IMR-90 (cell line): ENCODE measurements at regions not wholly inside any gene's neighbourhood (a gene's known extent, or its start where the extent isn't known, plus 50 kb on each side); places are given as distances from the start of the nearest gene placed in this dataset.

Experiments used
- ATAC-seq: fragments of 200-7000 bp; cut with Tn5 transposase; 2 replicates; pipeline ENCODE4 v1.9.1; 2020; ENCODE audit warnings: low read depth, mild to moderate bottlenecking, moderate library complexity
- BruUV-seq: library from RNA; stranded (reverse); fragments of 400-500 nt; replicated peaks from 2 replicates; lab custom pipeline; 2021; lab: Mats Ljungman, UMichigan
- CTCF ChIA-PET: fragments of 300-600 bp; formaldehyde crosslinking; extraction: SDS; loops from one replicate; lab custom pipeline; 2021; ENCODE audit warnings: antibody characterized with exemption; lab: Yijun Ruan, JAX
- POLR2A ChIA-PET: fragments of 300-600 bp; sonication (Branson Sonifier 250); formaldehyde crosslinking; loops from one replicate; lab custom pipeline; 2022; ENCODE audit warnings: antibody characterized with exemption; ENCODE audit not compliant: unreplicated experiment; lab: Charles Lee
- DNase-seq: peaks from one replicate; pipeline ENCODE4 v3.0.0; 2013
- H2AFZ ChIP-seq: replicated peaks from 2 replicates; pipeline ENCODE3; 2013; ENCODE audit warnings: low read length, mild to moderate bottlenecking; ENCODE audit not compliant: poor library complexity
- H2AK5ac ChIP-seq: 2 replicates; pipeline ENCODE4 v1.6.1; 2013; ENCODE audit warnings: low read depth, low read length, inconsistent platforms
- H2AK9ac ChIP-seq: replicated peaks from 2 replicates; pipeline ENCODE3; 2013; ENCODE audit warnings: mild to moderate bottlenecking, low read depth, low read length, moderate library complexity; ENCODE audit not compliant: poor library complexity
- H2BK120ac ChIP-seq: 2 replicates; pipeline ENCODE4 v1.6.1; 2013; ENCODE audit warnings: low read depth, low read length, inconsistent platforms
- H2BK15ac ChIP-seq: 3 replicates; pipeline ENCODE4 v1.6.1; 2013; ENCODE audit warnings: low read depth, low read length, inconsistent platforms
- H2BK20ac ChIP-seq: 2 replicates; pipeline ENCODE4 v1.6.1; 2013; ENCODE audit warnings: low read depth, mild to moderate bottlenecking, inconsistent platforms, low read length, moderate library complexity
- H2BK5ac ChIP-seq: 2 replicates; pipeline ENCODE4 v1.6.1; 2013; ENCODE audit warnings: mild to moderate bottlenecking, low read depth, low read length, inconsistent platforms; ENCODE audit not compliant: poor library complexity, severe bottlenecking
- H3K14ac ChIP-seq: replicated peaks from 2 replicates; pipeline ENCODE4 v1.6.1; 2013; ENCODE audit warnings: low read depth, low read length, inconsistent platforms
- H3K18ac ChIP-seq: 2 replicates; pipeline ENCODE4 v1.6.1; 2013; ENCODE audit warnings: low read depth, low read length, control low read depth
- H3K23ac ChIP-seq: 2 replicates; pipeline ENCODE4 v1.6.1; 2013; ENCODE audit warnings: low read depth, low read length, inconsistent platforms
- H3K27ac ChIP-seq: 2 replicates; pipeline ENCODE4 v1.5.1; 2013; ENCODE audit warnings: mild to moderate bottlenecking, control low read depth, low read length; ENCODE audit not compliant: insufficient read depth
- H3K27me3 ChIP-seq: 2 replicates; pipeline ENCODE4 v1.6.1; 2013; ENCODE audit warnings: low read length; ENCODE audit not compliant: control insufficient read depth, insufficient read depth
- H3K36me3 ChIP-seq: 2 replicates; pipeline ENCODE4 v1.6.1; 2013; ENCODE audit warnings: low read length, mixed read lengths; ENCODE audit not compliant: control insufficient read depth, insufficient read depth
- H3K4ac ChIP-seq: 2 replicates; pipeline ENCODE4 v1.6.1; 2013; ENCODE audit warnings: low read depth, low read length, inconsistent platforms
- H3K4me1 ChIP-seq: 2 replicates; pipeline ENCODE4 v1.6.1; 2013; ENCODE audit warnings: low read length, mixed read lengths; ENCODE audit not compliant: control insufficient read depth, insufficient read depth
- H3K4me2 ChIP-seq: 2 replicates; pipeline ENCODE4 v1.6.1; 2013; ENCODE audit warnings: low read depth, mild to moderate bottlenecking, control low read depth, low read length, moderate library complexity
- H3K4me3 ChIP-seq: 2 replicates; pipeline ENCODE4 v1.5.1; 2013; ENCODE audit warnings: low read depth, mild to moderate bottlenecking, control low read depth, low read length, moderate library complexity; ENCODE audit not compliant: insufficient read depth
- H3K56ac ChIP-seq: 2 replicates; pipeline ENCODE4 v1.6.1; 2013; ENCODE audit warnings: low read length, inconsistent platforms; ENCODE audit not compliant: insufficient read depth; ENCODE audit errors: extremely low read depth
- H3K79me1 ChIP-seq, 2 experiments: 2 replicates each; pipeline ENCODE4 v1.6.1; 2013; ENCODE audit warnings: low read length in 2 of 2, inconsistent platforms in 1 of 2, low read depth in 1 of 2
- H3K9ac ChIP-seq: 2 replicates; pipeline ENCODE4 v1.6.1; 2013; ENCODE audit warnings: low read depth, low read length, control low read depth
- H3K9me1 ChIP-seq: 2 replicates; pipeline ENCODE4 v1.6.1; 2013; ENCODE audit warnings: low read length, inconsistent platforms; ENCODE audit not compliant: insufficient read depth
- H3K9me3 ChIP-seq: 2 replicates; pipeline ENCODE4 v1.6.1; 2013; ENCODE audit warnings: low read length; ENCODE audit not compliant: control insufficient read depth, insufficient read depth
- H4K20me1 ChIP-seq: 2 replicates; pipeline ENCODE4 v1.6.1; 2013; ENCODE audit warnings: low read length, inconsistent platforms; ENCODE audit not compliant: insufficient read depth
- H4K5ac ChIP-seq: 2 replicates; pipeline ENCODE4 v1.6.1; 2013; ENCODE audit warnings: mild to moderate bottlenecking, low read depth, low read length, control low read depth
- H4K8ac ChIP-seq, 2 experiments: 2 replicates each; pipeline ENCODE4 v1.6.1; 2013; ENCODE audit warnings: low read depth in 2 of 2, low read length in 2 of 2, control low read depth in 1 of 2, inconsistent platforms in 1 of 2
- H4K91ac ChIP-seq: 2 replicates; pipeline ENCODE4 v1.6.1; 2013; ENCODE audit warnings: low read depth, low read length, inconsistent platforms; ENCODE audit not compliant: insufficient read depth
- BHLHE40 ChIP-seq: fragments of 150-350 bp; IDR thresholded peaks from 2 replicates; pipeline ENCODE4 v1.6.1; 2016; ENCODE audit warnings: mild to moderate bottlenecking, low read depth, low read length
- CEBPB ChIP-seq: IDR thresholded peaks from 2 replicates; pipeline ENCODE4 v1.6.1; 2012; ENCODE audit warnings: low read depth, low read length, improper control_type of control experiment
- CHD1 ChIP-seq: IDR thresholded peaks from 2 replicates; pipeline ENCODE4 v1.6.1; 2012; ENCODE audit warnings: low read depth, low read length, improper control_type of control experiment
- MAFK ChIP-seq: IDR thresholded peaks from 2 replicates; pipeline ENCODE4 v1.6.1; 2012; ENCODE audit warnings: low read depth, low read length, improper control_type of control experiment
- MXI1 ChIP-seq: IDR thresholded peaks from 2 replicates; pipeline ENCODE4 v1.6.1; 2012; ENCODE audit warnings: low read depth, mild to moderate bottlenecking, low read length, moderate library complexity, borderline replicate concordance
- NFE2L2 ChIP-seq: fragments of 150-350 bp; IDR thresholded peaks from 2 replicates; pipeline ENCODE4 v1.6.1; 2016; ENCODE audit warnings: low read depth, mild to moderate bottlenecking, low read length
- POLR2A ChIP-seq: IDR thresholded peaks from 2 replicates; pipeline ENCODE4 v1.6.1; 2012; ENCODE audit warnings: mild to moderate bottlenecking, low read depth, low read length
- RAD21 ChIP-seq: IDR thresholded peaks from 2 replicates; pipeline ENCODE4 v1.6.1; 2012; ENCODE audit warnings: low read length, improper control_type of control experiment
- WGBS, 2 experiments: methylation state at CpG; one replicate each; pipeline versions ENCODE4 v1.1.5 to v1.1.7; 2013; ENCODE audit warnings: missing lambda C conversion rate in 2 of 2; ENCODE audit not compliant: insufficient read length in 1 of 2; ENCODE audit errors: extremely low coverage in 2 of 2; 5-methylcytosine and 5-hydroxymethylcytosine counted together
- dilution Hi-C: fragments of 300-500 bp; cut with HindIII; formaldehyde crosslinking; loops from one replicate; pipeline ENCODE4 v1.14.3; 2018; ENCODE audit warnings: low sequenced_read_pairs; ENCODE audit not compliant: unreplicated experiment
- in situ Hi-C: fragments of 300-500 bp; cut with MboI; formaldehyde crosslinking; loops from 3 replicates; pipeline ENCODE4 v1.14.3; 2019; ENCODE audit warnings: low sequenced_read_pairs, inconsistent platforms, mixed read lengths
- intact Hi-C: fragments of 100-400 bp; cut with micrococcal nuclease; formaldehyde crosslinking; loops from 2 replicates; pipeline ENCODE4 v1.10.0; 2022

- no peak overlapping the region for H3K23ac ChIP-seq
- H3K9ac ChIP-seq = no peak overlapping the region
- ATAC-seq = no peak
- H4K91ac ChIP-seq = no peak overlapping the region
- no peaks in the 10 kb centered on the region for H4K20me1 ChIP-seq
- WGBS, 2 experiments = no CpG with 5 or more reads among the region's 1 CpG
- ChIA-PET CTCF (no interaction called here), POLR2A (no interaction called here)
- in situ Hi-C loops (no loop called here), intact Hi-C loops (no loop called here), dilution Hi-C loops (no loop called here)
- DNase-seq = no peak
- no peaks in the 10 kb centered on the region for H3K9me1 ChIP-seq
- H3K18ac ChIP-seq = no peak overlapping the region
- no peak overlapping the region for H3K14ac ChIP-seq
- H4K5ac ChIP-seq = no peak overlapping the region
- no peaks in the 10 kb centered on the region for H3K27me3 ChIP-seq
- H2AFZ ChIP-seq = no peak overlapping the region
- no peak overlapping the region for H2AK5ac ChIP-seq
- H3K27ac ChIP-seq = no peak overlapping the region
- H3K4me2 ChIP-seq = no peak overlapping the region
- H2BK15ac ChIP-seq = no peak overlapping the region
- no peaks in the 10 kb centered on the region for H3K36me3 ChIP-seq
- no peak overlapping the region for H2BK5ac ChIP-seq
- TF ChIP-seq RAD21 (no peak), POLR2A (no peak), MAFK (no peak), CHD1 (no peak), NFE2L2 (no peak), CEBPB (no peak), MXI1 (no peak), BHLHE40 (no peak)
- H3K4ac ChIP-seq = no peak overlapping the region
- H2BK120ac ChIP-seq = no peak overlapping the region
- no peaks in the 10 kb centered on the region for H3K4me1 ChIP-seq
- H2AK9ac ChIP-seq = no peak overlapping the region
- H2BK20ac ChIP-seq = no peak overlapping the region
- H3K56ac ChIP-seq = no peak overlapping the region
- peaks cover 12% of the 10 kb centered on the region for H3K9me3 ChIP-seq
- BruUV-seq = no TSS peak
- no peak overlapping the region for H3K4me3 ChIP-seq
- H4K8ac ChIP-seq = no peak overlapping the region
- H3K79me1 ChIP-seq = no peaks in the 10 kb centered on the region
These were observed 309.7 kb downstream of the CYLC2 start for GRCh38 chr9:103304797-103305196.
